PFSK-1 (cell line): ENCODE measurements at regions not wholly inside any gene's neighbourhood (a gene's known extent, or its start where the extent isn't known, plus 50 kb on each side); places are given as distances from the start of the nearest gene placed in this dataset.

ENCODE experiments used
- FOXP2 ChIP-seq: optimal IDR thresholded peaks from 2 replicates; pipeline ENCODE3; 2011; ENCODE audit warnings: borderline replicate concordance, control low read depth, inconsistent platforms; ENCODE audit not compliant: insufficient read depth; ENCODE audit errors: extremely low read length, extremely low read depth
- POLR2AphosphoS5 ChIP-seq: IDR thresholded peaks from 2 replicates; pipeline ENCODE4 v1.6.1; 2012; ENCODE audit warnings: low read depth, mild to moderate bottlenecking, control low read depth, low read length, moderate library complexity
- REST ChIP-seq, 2 experiments: IDR thresholded peaks; 2 replicates each; pipeline versions ENCODE4 v1.6.1 to v1.8.0; 2011 to 2012; ENCODE audit warnings: low read depth in 2 of 2, low read length in 2 of 2, control low read depth in 1 of 2, inconsistent platforms in 1 of 2, mild to moderate bottlenecking in 1 of 2, moderate library complexity in 1 of 2; ENCODE audit not compliant: insufficient read depth in 1 of 2
- SIN3A ChIP-seq: IDR thresholded peaks from 2 replicates; pipeline ENCODE4 v1.6.1; 2012; ENCODE audit warnings: mild to moderate bottlenecking, low read length, moderate library complexity, borderline replicate concordance; ENCODE audit not compliant: insufficient read depth
- TAF1 ChIP-seq: IDR thresholded peaks from 2 replicates; pipeline ENCODE4 v1.6.1; 2012; ENCODE audit warnings: low read length, control low read depth, borderline replicate concordance; ENCODE audit not compliant: insufficient read depth

- TF ChIP-seq POLR2AphosphoS5 (no peak), TAF1 (no peak), REST (IDR thresholded peaks at IDR 0.05; ENCODE audit: insufficient read depth in 1 of 2, low read depth in 2 of 2, low read length in 2 of 2) (no peak), SIN3A (no peak), FOXP2 (no peak)
Measured at GRCh38 chr7:36018816-36019484, 134.1 kb upstream of the EEPD1 start.
